Transverse colon (tissue), 4 donors: ENCODE measurements at regions not wholly inside any gene's neighbourhood (a gene's known extent, or its start where the extent isn't known, plus 50 kb on each side); places are given as distances from the start of the nearest gene placed in this dataset.

Experiments used
- DNase-seq: peaks from one replicate; pipeline ENCODE4 v3.0.0-alpha.2; 2019
- H3K27ac ChIP-seq, 4 donors: fragments of 200-600 bp; sonication (generic); 2 replicates each; pipeline ENCODE4 v1.5.1; 2016 to 2018; ENCODE audit warnings: inconsistent platforms in 4 of 4
- H3K27me3 ChIP-seq: fragments of 200-600 bp; sonication (generic); 2 replicates; pipeline ENCODE4 v1.5.1; 2017; ENCODE audit warnings: inconsistent platforms
- H3K36me3 ChIP-seq, 4 donors: fragments of 200-600 bp; sonication (generic); 2 replicates each; pipeline ENCODE4 v1.5.1; 2017 to 2019; ENCODE audit warnings: inconsistent platforms in 4 of 4
- H3K4me1 ChIP-seq, 4 donors: fragments of 200-600 bp; sonication (generic); 2 replicates each; pipeline ENCODE4 v1.5.1; 2017 to 2020; ENCODE audit warnings: inconsistent platforms in 4 of 4
- H3K4me3 ChIP-seq, 4 donors: fragments of 200-600 bp; sonication (generic); 1 replicate in 1 of 4; 2 replicates in 3 of 4; pipeline versions ENCODE4 v1.5.1 to v1.6.1; 2017 to 2019; ENCODE audit warnings: inconsistent platforms in 4 of 4
- H3K9me3 ChIP-seq, 2 donors: fragments of 200-600 bp; sonication (generic); 2 replicates each; pipeline ENCODE4 v1.5.1; 2017 to 2019; ENCODE audit warnings: inconsistent platforms in 2 of 2
- EP300 ChIP-seq: sonication (generic); formaldehyde crosslinking; IDR thresholded peaks from one replicate; pipeline ENCODE4 v1.6.1; 2017; ENCODE audit warnings: antibody characterized with exemption, low read depth
- POLR2A ChIP-seq: fragments of 450-650 bp; IDR thresholded peaks from one replicate; pipeline ENCODE4 v1.6.1; 2016; ENCODE audit warnings: antibody characterized with exemption, mild to moderate bottlenecking, moderate library complexity
- POLR2AphosphoS5 ChIP-seq, 3 donors: sonication (generic); formaldehyde crosslinking; IDR thresholded peaks; one replicate each; pipeline ENCODE4 v1.6.1; 2016; ENCODE audit warnings: antibody characterized with exemption in 3 of 3
- WGBS, 2 donors: methylation state at CpG; one replicate each; pipeline ENCODE4 v1.1.5; 2018; ENCODE audit warnings: low coverage in 1 of 2; 5-methylcytosine and 5-hydroxymethylcytosine counted together
- in situ Hi-C, 4 donors: fragments of 200-750 bp; cut with MboI; loops; one replicate each; pipeline versions ENCODE4 v1.15.0 to v1.15.1; 2017; ENCODE audit warnings: low sequenced_read_pairs in 3 of 4, low pct_ligation_motif_present in 1 of 4, low pct_unique_long_range_greater_than_20kb in 1 of 4
- intact Hi-C: fragments of 100-400 bp; cut with DNase I; formaldehyde crosslinking; loops from one replicate; pipeline ENCODE4 v1.15.1; 2023; ENCODE audit warnings: low total_unique reads
- TF ChIP-seq, protein P1 (sequence below), 5 experiments: fragments of 200-600 bp in 3 of 5; fragments of 450-650 bp in 2 of 5; sonication (generic) in 3 of 5; IDR thresholded peaks; 1 replicate in 2 of 5; 2 replicates in 3 of 5; pipeline ENCODE4 v1.5.1; 2016 to 2017; ENCODE audit warnings: antibody characterized with exemption in 5 of 5, inconsistent platforms in 3 of 5, mild to moderate bottlenecking in 2 of 5, moderate library complexity in 1 of 5

DNA sequence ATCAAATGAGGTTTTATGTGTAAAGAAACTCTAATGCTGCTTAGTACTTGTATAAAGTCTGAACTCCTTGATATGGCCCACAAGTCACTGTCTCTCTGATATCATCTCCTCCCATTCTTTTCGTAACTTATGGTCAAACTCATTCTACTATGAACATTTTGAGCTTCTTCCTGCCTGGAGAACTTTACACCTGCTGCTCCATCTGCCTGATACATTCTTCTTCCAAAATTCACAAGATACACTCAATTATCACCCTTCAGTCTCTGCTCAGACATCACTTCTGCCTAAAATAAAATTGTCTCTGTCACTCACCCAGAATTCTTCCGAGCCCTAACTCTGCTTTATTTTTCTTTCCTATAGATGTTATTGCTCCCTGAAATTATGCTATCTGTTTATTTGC lies 192.8 kb upstream of the LYPLAL1 start:
- Histone ChIP-seq H3K36me3 (no peaks in the 10 kb centered on the region), H3K4me1 (no peaks in the 10 kb centered on the region), H3K9me3 (no peaks in the 10 kb centered on the region), H3K4me3 (no peak overlapping the region), H3K27me3 (no peaks in the 10 kb centered on the region), H3K27ac (no peak overlapping the region)
- DNase-seq = no peak
- intact Hi-C loops (no loop called here), in situ Hi-C loops (no loop called here)
- 76% methylated on average over 2 of the region's 2 CpGs; no CpG with 5 or more reads in 1 of the 2 donors for WGBS, 2 donors
- no peak for TF ChIP-seq POLR2AphosphoS5 (IDR thresholded peaks at IDR 0.05)
- TF ChIP-seq POLR2A = no peak
- TF ChIP-seq EP300 = no peak
- TF ChIP-seq, protein P1, sequence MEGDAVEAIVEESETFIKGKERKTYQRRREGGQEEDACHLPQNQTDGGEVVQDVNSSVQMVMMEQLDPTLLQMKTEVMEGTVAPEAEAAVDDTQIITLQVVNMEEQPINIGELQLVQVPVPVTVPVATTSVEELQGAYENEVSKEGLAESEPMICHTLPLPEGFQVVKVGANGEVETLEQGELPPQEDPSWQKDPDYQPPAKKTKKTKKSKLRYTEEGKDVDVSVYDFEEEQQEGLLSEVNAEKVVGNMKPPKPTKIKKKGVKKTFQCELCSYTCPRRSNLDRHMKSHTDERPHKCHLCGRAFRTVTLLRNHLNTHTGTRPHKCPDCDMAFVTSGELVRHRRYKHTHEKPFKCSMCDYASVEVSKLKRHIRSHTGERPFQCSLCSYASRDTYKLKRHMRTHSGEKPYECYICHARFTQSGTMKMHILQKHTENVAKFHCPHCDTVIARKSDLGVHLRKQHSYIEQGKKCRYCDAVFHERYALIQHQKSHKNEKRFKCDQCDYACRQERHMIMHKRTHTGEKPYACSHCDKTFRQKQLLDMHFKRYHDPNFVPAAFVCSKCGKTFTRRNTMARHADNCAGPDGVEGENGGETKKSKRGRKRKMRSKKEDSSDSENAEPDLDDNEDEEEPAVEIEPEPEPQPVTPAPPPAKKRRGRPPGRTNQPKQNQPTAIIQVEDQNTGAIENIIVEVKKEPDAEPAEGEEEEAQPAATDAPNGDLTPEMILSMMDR (IDR thresholded peaks at IDR 0.05) = no peak

DNA sequence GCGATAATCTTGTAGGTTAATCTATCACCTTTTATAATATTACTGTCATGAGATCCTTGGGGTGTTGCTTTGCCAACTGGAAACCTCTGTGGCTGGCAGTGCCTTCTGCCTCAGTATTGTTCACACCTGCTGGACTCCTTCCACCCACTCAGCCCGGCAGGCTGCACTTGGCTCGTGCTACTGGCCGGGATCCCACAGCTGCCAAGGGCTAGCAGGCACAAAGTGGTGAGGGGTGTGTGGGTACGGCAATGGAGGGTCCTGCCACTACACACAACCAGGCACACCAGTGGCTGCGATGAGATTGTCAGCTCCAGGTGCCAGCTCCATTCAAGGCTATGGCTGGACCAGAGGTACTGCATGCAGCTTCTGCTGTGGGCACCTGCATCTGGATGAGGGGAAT lies 191.2 kb upstream of the LYPLAL1 start:
- intact Hi-C loops (no loop called here), in situ Hi-C loops (no loop called here)
- Histone ChIP-seq H3K4me1 (no peaks in the 10 kb centered on the region), H3K36me3 (no peaks in the 10 kb centered on the region), H3K9me3 (no peaks in the 10 kb centered on the region), H3K27me3 (no peaks in the 10 kb centered on the region), H3K27ac (no peak overlapping the region), H3K4me3 (no peak overlapping the region)
- 89% methylated on average over 6 of the region's 6 CpGs; no CpG with 5 or more reads in 1 of the 2 donors for WGBS, 2 donors
- no peak for DNase-seq
- no peak for TF ChIP-seq POLR2AphosphoS5 (IDR thresholded peaks at IDR 0.05)
- TF ChIP-seq, protein P1 (IDR thresholded peaks at IDR 0.05) = no peak
- no peak for TF ChIP-seq EP300
- no peak for TF ChIP-seq POLR2A

DNA sequence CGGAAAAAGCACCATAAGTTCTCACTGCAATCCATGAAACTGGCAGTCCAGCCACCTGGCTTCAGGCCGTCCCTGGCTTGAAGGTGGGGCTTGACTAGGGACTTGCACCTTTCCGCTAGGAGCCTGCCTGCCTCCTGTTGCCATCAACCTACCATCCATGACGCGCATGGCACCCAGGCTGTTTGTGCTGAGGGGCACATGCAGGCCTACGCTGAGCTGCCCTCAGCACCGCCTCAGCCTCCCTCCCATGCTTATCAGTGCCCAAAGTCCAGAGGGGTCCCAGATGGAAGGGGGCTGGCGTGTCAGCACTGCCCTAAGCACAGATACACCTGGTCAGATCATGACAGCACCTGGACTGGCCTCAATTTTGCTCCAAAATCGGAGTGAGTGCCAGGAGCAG lies 190.2 kb upstream of the LYPLAL1 start:
- Histone ChIP-seq H3K27me3 (no peaks in the 10 kb centered on the region), H3K36me3 (no peaks in the 10 kb centered on the region), H3K4me3 (no peak overlapping the region), H3K27ac (no peak overlapping the region), H3K4me1 (no peaks in the 10 kb centered on the region), H3K9me3 (no peaks in the 10 kb centered on the region)
- DNase-seq = no peak
- in situ Hi-C loops (no loop called here), intact Hi-C loops (no loop called here)
- TF ChIP-seq EP300 = no peak
- TF ChIP-seq, protein P1 (IDR thresholded peaks at IDR 0.05) = no peak
- TF ChIP-seq POLR2A = no peak
- TF ChIP-seq POLR2AphosphoS5 (IDR thresholded peaks at IDR 0.05) = no peak
- 91% methylated on average over 9 of the region's 9 CpGs; no CpG with 5 or more reads in 1 of the 2 donors for WGBS, 2 donors

DNA sequence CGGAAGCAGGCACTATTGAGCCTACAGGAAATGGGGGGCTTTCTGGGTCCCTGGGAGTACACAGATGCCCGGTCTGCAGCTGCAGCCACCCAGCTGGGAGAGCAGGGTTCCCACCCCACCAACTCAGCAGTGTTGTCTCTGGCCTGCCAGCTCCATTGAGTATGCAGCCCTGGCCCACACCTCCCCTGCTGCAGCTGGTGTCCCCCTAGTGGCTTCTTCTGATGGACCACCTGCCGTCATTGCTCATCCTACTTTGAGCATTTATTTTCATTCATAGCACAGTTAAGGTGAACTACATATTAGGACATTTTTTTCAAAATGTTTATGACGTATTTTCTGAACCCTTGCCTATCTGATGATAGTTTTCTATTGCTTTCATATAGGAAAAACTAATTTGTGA lies 189.8 kb upstream of the LYPLAL1 start:
- DNase-seq = no peak
- Histone ChIP-seq H3K4me3 (no peak overlapping the region), H3K27me3 (no peaks in the 10 kb centered on the region), H3K9me3 (no peaks in the 10 kb centered on the region), H3K4me1 (no peaks in the 10 kb centered on the region), H3K27ac (no peak overlapping the region), H3K36me3 (no peaks in the 10 kb centered on the region)
- WGBS, 2 donors = 67 to 72% methylated on average over 2 to 4 of the region's 4 CpGs
- intact Hi-C loops (no loop called here), in situ Hi-C loops (no loop called here)
- TF ChIP-seq POLR2A = no peak
- TF ChIP-seq EP300 = no peak
- no peak for TF ChIP-seq POLR2AphosphoS5 (IDR thresholded peaks at IDR 0.05)
- TF ChIP-seq, protein P1 (IDR thresholded peaks at IDR 0.05) = no peak
